ENCODE measurements at regions not wholly inside any gene's neighbourhood (a gene's known extent, or its start where the extent isn't known, plus 50 kb on each side); places are given as distances from the start of the nearest gene placed in this dataset.
A peak's percentile ranks its signal among the peaks of the same experiment; 100 is the strongest.
"Not testable (repeated sequence)": the region's sequence is repeated elsewhere in the genome, so short reads cannot be mapped to it uniquely, and the experiment has no call there.

DNA sequence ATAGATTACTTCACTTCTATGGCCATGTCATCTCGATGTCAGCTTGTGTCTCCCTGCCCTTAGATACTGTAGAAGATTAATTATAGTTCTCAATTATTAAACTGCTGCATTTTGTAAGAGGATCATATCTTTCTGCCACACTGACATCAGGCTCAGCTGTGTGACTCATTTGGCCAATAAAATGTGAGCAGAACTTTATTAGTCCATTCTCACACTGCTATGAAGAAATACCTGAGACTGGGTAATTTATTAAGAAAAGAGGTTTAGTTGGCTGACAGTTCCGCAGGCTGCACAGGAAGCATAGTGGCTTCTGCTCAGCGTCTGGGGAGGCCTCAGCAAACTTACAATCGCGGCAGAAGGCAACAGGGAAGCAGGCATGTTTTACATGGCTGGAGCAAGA, 290.4 kb downstream of the RAD51AP2 start:
- in situ Hi-C loops (cut with HindIII; ENCODE audit: low sequenced_read_pairs): no loop called here
- no peak overlapping the region for H3K4me3 ChIP-seq (ENCODE audit: low read depth, low read length)
- TF ChIP-seq, protein P1, sequence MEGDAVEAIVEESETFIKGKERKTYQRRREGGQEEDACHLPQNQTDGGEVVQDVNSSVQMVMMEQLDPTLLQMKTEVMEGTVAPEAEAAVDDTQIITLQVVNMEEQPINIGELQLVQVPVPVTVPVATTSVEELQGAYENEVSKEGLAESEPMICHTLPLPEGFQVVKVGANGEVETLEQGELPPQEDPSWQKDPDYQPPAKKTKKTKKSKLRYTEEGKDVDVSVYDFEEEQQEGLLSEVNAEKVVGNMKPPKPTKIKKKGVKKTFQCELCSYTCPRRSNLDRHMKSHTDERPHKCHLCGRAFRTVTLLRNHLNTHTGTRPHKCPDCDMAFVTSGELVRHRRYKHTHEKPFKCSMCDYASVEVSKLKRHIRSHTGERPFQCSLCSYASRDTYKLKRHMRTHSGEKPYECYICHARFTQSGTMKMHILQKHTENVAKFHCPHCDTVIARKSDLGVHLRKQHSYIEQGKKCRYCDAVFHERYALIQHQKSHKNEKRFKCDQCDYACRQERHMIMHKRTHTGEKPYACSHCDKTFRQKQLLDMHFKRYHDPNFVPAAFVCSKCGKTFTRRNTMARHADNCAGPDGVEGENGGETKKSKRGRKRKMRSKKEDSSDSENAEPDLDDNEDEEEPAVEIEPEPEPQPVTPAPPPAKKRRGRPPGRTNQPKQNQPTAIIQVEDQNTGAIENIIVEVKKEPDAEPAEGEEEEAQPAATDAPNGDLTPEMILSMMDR (IDR thresholded peaks at IDR 0.05; ENCODE audit: low read depth, low read length, missing control alignments): no peak
- no peak for DNase-seq (ENCODE audit: low read depth)

GRCh38 chr2:17226941-17227490, 291.2 kb downstream of the RAD51AP2 start:
- no peak for DNase-seq (ENCODE audit: low read depth)
- no peak overlapping the region for H3K4me3 ChIP-seq (ENCODE audit: low read depth, low read length)
- in situ Hi-C loops (cut with HindIII; ENCODE audit: low sequenced_read_pairs): no loop called here
- TF ChIP-seq, protein P1 (IDR thresholded peaks at IDR 0.05; ENCODE audit: low read depth, low read length, missing control alignments): no peak

- in situ Hi-C loops (cut with HindIII; ENCODE audit: low sequenced_read_pairs): no loop called here
- TF ChIP-seq, protein P1 (IDR thresholded peaks at IDR 0.05; ENCODE audit: low read depth, low read length, missing control alignments): no peak
- no peak for DNase-seq (ENCODE audit: low read depth)
- H3K4me3 ChIP-seq (ENCODE audit: low read depth, low read length): no peak overlapping the region
Observed at GRCh38 chr2:17223211-17223610, 295.0 kb downstream of the RAD51AP2 start.

- TF ChIP-seq, protein P1 (IDR thresholded peaks at IDR 0.05; ENCODE audit: low read depth, low read length, missing control alignments): no peak
- DNase-seq (ENCODE audit: low read depth): no peak
- no peak overlapping the region for H3K4me3 ChIP-seq (ENCODE audit: low read depth, low read length)
- in situ Hi-C loops (cut with HindIII; ENCODE audit: low sequenced_read_pairs): no loop called here
Observed at GRCh38 chr2:17208511-17208910, 309.7 kb downstream of the RAD51AP2 start.

GRCh38 chr2:17206771-17207170, 311.5 kb downstream of the RAD51AP2 start:
- in situ Hi-C loops (cut with HindIII; ENCODE audit: low sequenced_read_pairs): no loop called here
- TF ChIP-seq, protein P1 (IDR thresholded peaks at IDR 0.05; ENCODE audit: low read depth, low read length, missing control alignments): no peak
- no peak overlapping the region for H3K4me3 ChIP-seq (ENCODE audit: low read depth, low read length)
- DNase-seq (ENCODE audit: low read depth): no peak

DNA sequence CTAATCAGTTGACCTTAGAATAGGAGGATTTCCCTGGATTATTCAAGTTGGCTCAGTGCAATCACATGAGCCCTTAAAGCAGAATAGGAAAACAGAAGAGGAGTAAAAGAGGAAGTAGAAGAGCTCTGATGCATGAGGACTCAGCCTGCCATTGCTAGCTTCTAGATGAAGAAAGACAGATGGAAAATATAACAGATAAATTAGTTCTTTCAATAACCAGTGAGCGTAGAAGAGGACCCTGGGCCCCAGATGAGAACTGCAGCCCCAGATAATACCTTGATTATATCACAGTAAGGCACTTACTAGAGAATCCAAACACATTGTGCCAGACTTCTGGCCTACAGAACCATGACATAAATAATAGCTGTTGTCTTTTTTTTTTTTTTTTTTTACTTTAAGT, 314.0 kb downstream of the RAD51AP2 start:
- in situ Hi-C loops (cut with HindIII; ENCODE audit: low sequenced_read_pairs); DNase-seq (ENCODE audit: low read depth); H3K4me3 ChIP-seq (ENCODE audit: low read depth, low read length): not testable (repeated sequence)

GRCh38 chr2:17202628-17203027, 315.6 kb downstream of the RAD51AP2 start:
- in situ Hi-C loops (cut with HindIII; ENCODE audit: low sequenced_read_pairs); H3K4me3 ChIP-seq (ENCODE audit: low read depth, low read length); DNase-seq (ENCODE audit: low read depth): not testable (repeated sequence)

- TF ChIP-seq, protein P1 (IDR thresholded peaks at IDR 0.05; ENCODE audit: low read depth, low read length, missing control alignments): no peak
- DNase-seq (ENCODE audit: low read depth): peak; percentile 12
- in situ Hi-C loops (cut with HindIII; ENCODE audit: low sequenced_read_pairs): no loop called here
- H3K4me3 ChIP-seq (ENCODE audit: low read depth, low read length): no peak overlapping the region
Observed at GRCh38 chr2:17199741-17200140, 318.5 kb downstream of the RAD51AP2 start.
